ENCODE measurements at regions not wholly inside any gene's neighbourhood (a gene's known extent, or its start where the extent isn't known, plus 50 kb on each side); places are given as distances from the start of the nearest gene placed in this dataset.
"Not testable (repeated sequence)": the region's sequence is repeated elsewhere in the genome, so short reads cannot be mapped to it uniquely, and the experiment has no call there.

DNA sequence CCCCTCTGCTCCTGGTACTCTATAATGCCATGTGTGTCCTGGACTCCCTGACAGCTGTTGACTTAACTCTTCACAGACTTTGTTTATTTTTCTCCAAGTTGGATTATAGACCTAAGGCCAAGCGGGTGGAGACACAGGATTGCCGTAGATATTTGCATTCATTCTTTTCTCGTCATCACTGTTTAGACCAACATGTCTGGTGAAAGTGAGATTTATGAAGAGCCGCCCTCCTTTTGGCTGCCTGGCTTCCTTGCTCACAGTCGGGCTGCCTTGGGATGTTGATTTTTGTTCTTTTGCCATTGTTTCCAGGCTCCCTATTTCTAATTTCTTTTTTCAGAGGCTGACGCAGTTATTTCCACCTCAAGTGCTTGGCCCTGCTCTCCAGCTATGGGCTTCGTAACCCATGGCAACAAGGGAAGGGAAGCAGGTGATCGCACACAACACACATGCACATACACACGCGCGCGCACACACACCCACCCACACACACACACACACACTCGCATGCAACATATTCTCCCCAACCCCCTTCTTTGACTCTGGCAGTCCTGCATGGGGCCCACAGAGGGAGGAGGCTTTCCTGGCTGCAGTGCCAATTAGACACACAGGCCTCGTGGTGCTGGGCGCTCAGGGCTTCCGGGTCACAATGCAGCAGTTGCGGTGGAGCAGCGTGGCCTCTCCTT lies 296.5 kb downstream of the MTX2 start:
- no peak for DNase-seq (ENCODE audit: low read depth in 2 of 3, low spot score in 2 of 3)

DNA sequence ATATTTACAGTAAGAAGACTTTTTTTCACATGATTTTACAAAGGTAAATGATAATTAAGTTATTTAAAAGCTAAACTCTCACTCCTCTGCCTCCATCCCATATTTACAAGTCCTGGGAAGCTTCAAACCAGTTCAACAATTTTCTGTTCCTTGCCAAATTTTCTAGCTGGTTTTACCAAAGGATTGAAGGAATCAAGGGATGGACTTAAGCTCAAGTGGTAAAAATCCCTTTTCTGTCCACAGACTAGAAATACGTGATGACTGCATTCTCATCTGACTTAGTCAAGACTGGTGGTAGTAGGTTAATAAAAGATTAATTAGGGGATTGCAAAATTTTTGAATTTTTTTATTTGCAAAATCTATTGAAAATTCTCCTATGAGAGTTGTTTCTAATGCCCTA lies 297.3 kb downstream of the MTX2 start:
- no peak for DNase-seq (ENCODE audit: low read depth in 2 of 3, low spot score in 2 of 3)

DNA sequence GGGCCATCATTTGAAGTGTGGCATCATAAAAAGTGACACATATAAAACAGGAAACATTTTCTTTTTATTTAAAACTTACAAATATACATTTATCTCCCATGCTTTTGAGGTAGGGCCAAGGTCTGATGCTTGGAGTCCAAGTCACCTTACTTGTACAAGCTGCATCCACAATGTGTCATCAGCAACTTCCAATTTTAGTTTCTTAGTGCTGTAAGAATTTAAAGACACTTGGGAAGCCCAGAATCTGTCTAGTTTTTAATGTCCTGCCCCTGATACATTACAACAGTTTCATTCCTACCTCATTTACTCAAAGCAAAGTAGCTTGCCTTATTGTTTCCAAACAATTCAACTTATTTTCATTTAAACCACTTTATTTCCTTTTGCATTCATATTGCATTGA lies 297.7 kb downstream of the MTX2 start:
- DNase-seq (ENCODE audit: low read depth in 2 of 3, low spot score in 2 of 3): no peak

DNA sequence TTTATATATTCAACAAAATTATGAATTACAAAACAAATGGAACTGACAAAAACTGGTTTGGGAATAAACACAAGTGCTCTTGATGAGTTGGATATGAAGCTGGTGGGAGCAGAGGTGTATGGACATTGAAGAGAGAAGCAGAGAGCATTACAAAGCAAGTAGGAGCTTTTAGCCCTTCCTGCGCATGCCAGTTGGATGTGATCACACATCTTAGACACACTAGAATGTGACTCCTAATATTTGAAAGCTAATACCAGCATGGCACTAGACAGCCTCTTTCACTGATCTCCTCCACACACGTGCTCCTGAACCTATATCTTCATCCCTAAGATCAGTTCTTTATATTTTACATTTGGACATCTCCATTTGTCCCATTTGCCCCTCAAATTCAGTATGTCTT lies 298.1 kb downstream of the MTX2 start:
- DNase-seq (ENCODE audit: low read depth in 2 of 3, low spot score in 2 of 3): no peak

DNA sequence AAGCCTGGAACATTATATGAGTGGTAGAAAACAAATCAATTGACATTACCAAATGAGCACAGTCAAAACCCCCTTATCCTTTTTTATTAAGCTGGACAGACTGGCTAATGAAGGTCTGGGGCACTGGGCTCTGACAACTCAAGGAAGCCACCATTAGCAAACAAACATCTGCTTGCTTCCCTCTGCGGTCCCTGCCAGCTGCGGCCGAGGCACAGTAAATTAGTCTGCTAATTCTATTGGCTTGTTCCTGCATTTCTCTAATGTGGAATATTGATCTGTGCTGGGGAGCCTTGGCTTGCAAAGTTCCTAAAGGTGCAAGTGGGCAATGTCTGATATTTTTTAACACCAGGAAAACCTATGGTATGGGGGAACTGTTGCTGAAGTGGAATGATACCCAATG lies 300.3 kb downstream of the MTX2 start:
- no peak for DNase-seq (ENCODE audit: low read depth in 2 of 3, low spot score in 2 of 3)

DNA sequence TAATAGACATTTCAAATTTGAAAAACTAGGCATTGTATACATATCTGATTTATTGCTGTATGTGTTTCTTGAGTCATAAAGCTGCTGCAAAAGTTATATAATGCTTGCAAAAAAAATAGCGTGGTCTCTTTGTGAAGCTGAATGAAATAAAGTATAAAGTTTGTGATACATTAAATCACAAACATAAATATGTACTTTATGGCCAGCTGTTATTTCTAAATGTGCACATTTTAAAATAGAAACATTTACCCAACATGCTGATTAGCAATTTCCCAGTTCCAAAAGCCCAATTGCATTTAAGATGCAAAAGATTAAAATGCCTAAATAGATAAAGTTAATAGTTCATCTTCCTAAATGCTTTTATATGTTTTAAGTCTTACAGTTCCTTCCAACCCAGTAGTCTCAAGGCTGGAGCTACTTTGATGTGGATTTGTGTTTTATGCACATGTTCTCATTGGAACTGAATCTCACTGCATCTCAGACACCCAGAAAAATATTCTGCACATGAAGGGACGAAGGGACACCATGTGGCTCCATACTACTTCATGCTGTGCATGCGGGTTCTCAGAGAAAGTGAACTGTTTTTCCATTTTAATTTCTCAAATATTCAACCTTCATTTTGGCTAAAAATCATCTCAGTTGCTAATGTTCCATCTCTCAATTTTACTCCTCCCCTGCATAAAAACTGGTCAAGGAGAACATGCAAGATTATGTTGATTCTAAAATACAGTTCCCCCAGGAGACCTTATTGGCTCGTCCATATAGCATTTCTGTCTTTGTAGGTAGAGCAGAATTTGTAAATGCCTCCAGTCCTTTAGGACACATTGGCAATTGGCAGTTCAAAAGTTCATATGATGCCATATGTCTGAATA lies 304.6 kb downstream of the MTX2 start:
- no peak for DNase-seq (ENCODE audit: low read depth in 2 of 3, low spot score in 2 of 3)

DNA sequence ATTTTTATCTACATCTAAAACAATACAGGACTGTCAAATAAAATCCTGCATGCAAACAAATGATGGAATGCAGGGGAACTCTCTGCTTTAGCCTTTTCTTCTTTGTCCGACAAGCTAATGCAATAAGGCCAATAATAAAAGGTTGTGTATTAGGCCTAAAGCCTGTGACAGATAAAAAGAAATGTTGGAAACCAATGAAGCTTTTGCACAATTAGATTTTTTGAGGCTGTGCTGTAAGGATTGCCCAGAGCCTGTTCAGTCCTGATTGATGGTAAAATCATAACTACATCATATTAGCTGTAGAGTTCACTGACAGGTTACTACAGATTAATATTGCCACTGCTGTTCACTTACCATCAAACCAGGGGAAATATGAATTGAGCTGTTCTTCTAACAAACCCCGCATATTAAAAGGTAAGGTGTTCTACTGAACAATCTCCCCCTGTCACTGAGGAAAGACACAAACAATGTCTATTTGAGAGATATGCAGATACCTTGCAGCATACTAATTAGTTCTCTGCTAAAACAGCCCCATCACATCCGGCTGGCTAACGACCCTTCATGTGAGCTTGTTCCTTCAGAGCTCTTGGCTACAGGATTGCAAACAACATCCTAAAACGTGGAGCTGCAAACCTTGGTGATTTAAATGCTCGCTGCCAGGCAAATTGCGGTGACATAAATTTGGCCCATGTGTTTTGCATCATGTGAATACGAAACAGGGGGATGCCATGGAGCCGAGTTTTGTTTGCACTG lies 305.4 kb downstream of the MTX2 start:
- no peak for DNase-seq (ENCODE audit: low read depth in 2 of 3, low spot score in 2 of 3)

DNA sequence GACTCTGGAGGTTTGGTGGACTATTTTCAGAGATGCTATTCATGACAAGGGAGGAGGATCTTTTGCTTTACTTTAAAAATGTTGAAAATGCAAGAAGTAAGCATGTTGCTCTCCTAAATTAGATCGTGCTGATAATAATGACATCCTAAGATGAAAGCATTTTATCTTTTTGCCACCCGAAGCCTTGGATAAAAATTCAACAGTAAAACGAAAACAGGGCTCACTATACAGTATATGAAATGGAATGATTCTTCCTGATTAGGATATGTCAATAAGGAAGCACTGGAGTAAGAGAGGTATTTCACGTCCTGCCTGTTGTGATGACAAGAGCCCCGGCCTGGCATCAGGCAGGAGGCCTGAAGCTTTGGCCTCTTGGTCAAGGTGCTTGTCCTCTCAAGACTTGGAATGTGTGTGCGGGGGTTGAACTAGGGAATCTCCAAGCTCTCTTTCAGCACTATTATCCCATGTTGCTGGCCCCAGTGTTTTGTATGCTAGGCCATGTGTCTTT lies 306.0 kb downstream of the MTX2 start:
- DNase-seq (ENCODE audit: low read depth in 2 of 3, low spot score in 2 of 3): no peak

DNA sequence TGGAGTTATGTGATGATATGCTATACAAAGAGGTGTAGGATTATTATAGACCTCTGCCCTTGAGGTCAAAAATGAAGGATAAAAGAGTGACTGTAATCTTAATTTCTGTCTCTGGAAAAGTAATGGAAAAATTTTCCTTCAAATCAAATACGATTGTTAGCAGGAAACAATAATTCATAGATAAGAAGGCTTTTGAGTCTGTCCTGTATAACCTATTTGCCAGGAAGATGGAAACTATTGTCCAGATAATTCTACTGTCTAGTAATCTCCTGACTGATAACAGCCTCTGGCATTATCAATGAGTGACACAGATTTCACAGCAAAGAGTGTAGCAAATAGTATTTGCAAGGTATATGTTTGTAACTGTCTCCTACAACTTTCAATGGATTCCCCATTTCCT lies 307.8 kb downstream of the MTX2 start:
- no peak for DNase-seq (ENCODE audit: low read depth in 2 of 3, low spot score in 2 of 3)

DNA sequence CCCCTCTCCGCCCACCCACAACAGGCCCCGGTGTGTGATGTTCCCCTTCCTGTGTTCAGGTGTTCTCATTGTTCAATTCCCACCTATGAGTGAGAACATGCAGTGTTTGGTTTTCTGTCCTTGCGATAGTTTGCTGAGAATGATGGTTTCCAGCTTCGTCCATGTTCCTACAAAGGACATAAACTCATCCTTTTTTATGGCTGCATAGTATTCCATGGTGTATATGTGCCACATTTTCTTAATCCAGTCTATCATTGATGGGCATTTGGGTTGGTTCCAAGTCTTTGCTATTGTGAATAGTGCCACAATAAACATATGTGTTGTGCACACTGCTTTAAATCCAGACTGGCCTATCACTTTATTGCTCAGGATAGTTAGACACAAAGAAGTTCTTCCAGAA lies 309.1 kb downstream of the MTX2 start:
- not testable (repeated sequence) for DNase-seq (ENCODE audit: low read depth in 2 of 3, low spot score in 2 of 3)

DNA sequence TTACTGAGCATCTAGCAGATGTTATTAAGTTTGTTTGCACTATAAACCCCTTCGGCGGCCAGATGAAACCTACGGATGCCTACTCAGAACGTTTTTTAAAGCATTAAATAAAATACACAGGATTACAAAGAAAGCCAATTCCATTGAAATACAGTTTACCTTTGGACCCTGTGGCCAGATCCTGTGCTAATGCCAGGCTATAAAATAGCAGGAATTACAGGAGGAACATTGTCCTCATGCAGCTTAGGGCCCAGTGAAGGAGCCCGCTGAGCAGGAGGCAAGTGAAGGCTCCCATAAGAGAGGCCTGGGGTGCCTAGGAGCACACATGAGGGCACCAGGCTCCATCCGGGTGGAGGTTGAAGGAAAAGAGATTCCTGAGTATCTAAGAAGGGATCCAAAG lies 310.4 kb downstream of the MTX2 start:
- no peak for DNase-seq (ENCODE audit: low read depth in 2 of 3, low spot score in 2 of 3)

DNA sequence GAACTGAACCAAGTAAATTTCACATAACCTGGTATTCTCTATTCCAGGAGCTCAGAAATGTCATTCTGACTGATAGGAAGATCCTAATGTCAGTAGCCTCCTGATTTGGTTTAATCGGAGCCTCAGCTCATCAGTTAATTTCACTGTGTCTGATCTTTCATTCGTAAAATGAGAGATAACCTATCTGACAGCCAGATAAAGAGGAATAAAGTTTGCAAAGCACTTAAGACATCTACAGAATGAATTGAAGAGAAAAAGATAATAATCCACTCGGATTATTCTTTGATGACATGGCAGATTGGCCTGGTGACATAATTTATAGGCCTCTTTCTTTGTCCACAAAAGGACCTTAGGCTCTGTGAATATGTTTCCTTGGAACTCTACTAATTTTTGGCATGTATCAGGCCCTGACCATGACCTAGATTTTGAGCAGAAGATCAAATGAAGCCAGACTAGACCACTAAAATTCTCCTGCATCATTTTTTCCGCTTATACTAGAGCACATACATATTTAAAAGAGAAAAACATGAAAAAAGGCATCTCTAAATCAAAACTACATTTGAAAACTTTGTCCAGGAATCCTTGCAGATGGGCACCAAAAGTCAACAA lies 312.4 kb downstream of the MTX2 start:
- DNase-seq (ENCODE audit: low read depth in 2 of 3, low spot score in 2 of 3): no peak

DNA sequence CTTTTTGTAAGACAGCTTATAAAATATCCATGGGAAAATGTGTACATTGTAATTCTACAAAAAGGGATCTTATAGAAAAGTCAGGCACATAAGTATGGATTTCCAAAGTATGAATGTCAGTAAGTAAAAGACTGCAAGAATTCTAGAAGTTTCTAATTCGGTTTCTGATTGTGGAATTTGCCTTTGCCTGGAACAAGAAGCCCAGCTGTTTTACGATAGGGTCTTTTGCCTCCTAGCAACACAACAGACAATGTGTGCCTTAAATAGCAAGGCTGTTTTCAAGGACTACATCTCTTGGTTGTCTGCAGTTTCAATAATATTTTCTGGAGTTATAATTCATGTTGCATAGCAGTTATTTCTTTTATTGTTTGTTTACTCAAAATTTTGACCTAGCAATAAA lies 312.9 kb downstream of the MTX2 start:
- DNase-seq (ENCODE audit: low read depth in 2 of 3, low spot score in 2 of 3): no peak

DNA sequence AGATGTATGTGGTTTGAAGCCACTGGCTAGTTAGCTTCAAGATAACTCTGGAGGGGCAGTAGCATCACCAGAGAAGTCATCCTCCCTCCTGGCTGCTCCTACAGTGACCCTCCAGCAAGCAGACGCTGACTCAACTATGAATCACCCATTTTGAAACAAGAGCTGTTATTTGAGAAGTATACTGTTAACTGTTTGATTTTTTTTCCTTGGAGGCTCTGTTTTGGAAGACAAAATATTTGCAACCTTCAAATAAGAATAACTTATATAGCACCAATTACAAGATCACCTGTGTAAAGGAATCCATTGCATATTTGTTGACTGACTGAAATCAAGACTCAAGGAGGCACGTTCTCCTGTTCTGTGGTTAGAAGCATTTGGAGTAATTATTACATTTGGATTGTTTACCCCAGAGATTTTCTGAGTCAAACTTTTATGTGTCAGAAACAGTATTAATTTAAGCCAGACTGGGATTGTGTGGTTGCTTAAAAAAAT lies 313.8 kb downstream of the MTX2 start:
- DNase-seq (ENCODE audit: low read depth in 2 of 3, low spot score in 2 of 3): no peak

DNA sequence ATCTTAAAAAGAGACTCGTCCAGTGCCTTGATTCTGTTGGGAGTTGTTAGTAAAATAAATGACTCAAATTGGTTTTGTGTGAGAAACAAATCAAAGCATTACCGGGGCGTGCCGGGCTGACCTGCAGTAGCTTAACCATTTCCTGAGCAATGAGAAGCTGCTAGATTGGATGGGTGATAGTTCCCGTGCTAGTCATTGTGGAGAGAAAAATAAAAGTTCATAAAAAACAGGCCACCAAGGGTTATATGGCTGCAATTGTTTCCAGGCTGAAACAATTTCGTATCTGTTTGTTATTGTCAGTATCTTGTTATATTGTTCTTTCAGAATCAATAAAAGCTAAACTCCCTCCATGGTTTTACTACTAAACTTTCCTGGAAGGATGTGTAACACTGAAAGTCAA lies 314.4 kb downstream of the MTX2 start:
- no peak for DNase-seq (ENCODE audit: low read depth in 2 of 3, low spot score in 2 of 3)

DNA sequence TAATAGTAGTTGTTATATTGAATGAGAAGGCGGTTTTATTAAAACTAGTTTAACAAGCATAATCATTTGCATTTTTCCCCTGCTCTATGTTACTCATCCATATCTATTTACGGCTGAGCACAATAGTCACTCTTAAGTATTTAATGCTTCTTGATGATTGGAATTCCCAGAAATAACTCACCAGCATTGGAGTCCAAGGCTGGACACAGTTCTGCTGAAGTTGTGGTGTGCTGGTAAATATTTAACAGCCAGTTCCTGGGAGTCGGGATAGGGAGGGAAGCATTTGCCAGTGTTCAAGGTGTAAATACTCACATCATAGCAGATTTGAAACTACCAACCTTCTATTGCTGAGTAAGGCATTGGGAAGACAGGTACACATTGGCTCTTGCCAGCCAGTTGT lies 315.1 kb downstream of the MTX2 start:
- no peak for DNase-seq (ENCODE audit: low read depth in 2 of 3, low spot score in 2 of 3)

DNA sequence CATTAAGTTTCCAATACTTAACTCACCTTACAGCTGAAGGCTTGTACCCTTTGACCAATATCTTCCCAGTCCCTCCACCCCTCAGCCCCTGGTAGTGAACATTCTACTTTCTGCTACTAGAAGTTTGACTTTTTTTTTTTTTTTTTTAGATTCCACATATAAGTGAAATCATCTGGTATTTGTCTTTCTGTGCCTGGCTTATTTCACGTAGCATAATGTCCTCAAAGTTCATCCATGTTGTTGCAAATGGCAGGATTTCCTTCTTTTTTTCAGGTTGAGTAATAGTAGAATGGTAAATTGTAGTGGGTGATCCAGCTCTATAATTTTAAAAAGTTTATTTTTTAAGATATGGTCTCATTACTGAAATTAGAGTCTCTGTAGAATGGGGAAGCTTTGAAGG lies 316.0 kb downstream of the MTX2 start:
- DNase-seq (ENCODE audit: low read depth in 2 of 3, low spot score in 2 of 3): no peak

DNA sequence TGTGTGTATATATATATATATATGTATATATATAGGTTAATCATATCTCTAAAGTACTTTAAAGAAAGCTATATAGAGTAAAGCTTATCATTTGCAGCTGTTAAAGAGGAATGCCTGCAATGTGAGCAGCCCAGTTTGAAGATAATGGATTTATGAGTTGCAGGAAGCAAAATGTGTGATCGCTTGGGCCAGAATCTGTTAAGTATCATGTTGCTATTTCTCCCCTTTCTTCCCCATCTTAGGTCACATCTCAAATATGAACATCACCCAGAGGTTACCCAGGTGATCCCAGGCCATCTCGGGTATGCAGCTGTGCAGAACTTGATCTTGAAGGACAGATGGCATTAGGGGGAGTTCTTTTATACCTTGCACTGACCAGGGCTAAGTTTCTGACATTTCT lies 316.5 kb downstream of the MTX2 start:
- DNase-seq (ENCODE audit: low read depth in 2 of 3, low spot score in 2 of 3): no peak

DNA sequence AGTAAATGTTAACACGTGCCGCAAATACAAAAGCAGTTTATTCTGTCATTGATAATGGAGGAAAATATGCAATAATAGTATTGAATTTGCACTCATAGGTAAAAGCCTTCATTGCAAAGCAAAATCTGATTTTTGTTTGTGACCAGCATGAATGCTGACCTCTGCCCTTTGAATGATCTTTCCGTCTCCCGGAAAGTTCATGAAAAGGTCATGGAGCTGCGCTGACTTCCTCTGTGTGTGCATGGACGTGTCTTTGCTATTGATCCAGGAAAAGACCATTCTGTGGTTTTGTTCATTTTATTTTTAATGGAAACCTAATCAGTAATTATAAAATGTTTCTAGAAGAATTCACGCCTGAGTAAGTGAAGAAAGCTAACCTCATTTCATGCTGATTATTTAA lies 320.0 kb downstream of the MTX2 start:
- DNase-seq (ENCODE audit: low read depth in 2 of 3, low spot score in 2 of 3): no peak

DNA sequence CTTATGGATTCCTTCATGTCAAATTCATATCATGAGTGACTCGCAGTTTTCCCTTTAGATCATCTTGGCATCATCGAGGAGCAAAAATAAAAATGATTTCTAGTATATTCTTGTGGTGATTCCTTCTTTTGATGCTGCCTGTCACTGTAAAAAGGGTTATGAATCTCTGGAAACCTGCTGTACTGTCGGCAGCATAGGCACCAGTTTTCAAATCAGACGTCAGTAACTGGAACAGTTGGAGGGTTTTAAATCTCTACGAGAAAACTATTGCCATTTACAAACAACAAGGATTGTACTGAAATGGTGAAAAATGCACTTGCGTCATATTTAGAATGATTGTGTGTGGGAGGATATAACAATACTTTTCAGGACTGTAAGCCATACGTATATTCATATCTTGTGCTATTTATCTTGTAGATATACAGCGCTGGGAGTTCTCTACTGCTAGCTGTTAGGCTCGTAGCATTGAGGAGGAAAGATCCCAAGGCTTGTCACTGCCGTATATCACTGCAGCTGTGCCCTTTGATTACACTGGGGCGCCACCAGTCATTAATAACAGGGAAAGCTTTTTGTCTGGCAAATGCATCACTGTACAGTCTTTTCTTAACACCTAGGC lies 320.7 kb downstream of the MTX2 start:
- DNase-seq (ENCODE audit: low read depth in 2 of 3, low spot score in 2 of 3): no peak

Measured in hematopoietic multipotent progenitor cell (in vitro differentiated cells).